ENCODE measurements at regions not wholly inside any gene's neighbourhood (a gene's known extent, or its start where the extent isn't known, plus 50 kb on each side); places are given as distances from the start of the nearest gene placed in this dataset.

DNA sequence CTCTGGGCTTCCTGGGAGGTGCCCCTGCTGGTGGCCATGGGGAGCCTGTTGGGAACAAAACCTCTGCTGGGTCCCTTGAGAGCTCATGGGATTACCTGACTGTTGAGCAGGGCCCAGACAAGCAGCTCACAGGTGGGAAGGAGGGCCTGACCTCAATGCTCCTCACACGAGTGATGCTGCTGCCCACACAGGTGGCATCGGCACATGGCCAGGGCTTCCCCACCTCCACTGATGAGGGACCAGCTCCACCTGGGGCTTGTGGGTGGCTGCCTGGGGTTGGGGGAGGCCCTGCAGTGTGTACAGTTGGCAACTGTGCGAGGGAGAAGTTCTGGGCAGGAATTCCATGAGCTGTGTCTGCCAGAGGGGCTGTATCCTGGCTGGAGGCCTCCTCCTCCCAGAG, 87.8 kb upstream of the NLRP1 start:
- Mint-ChIP-seq H3K4me3 (no peak overlapping the region), H3K9me3 (no peaks in the 10 kb centered on the region; a peak in 1 of 5 replicates), H3K27me3 (ENCODE audit: low read depth) (peaks cover 10% of the 10 kb centered on the region), H3K4me1 (peaks cover 0 to 7% of the 10 kb centered on the region in 2 experiments; a peak in 3 of 4 replicates), H3K27ac (no peak overlapping the region), H3K36me3 (ENCODE audit: insufficient read depth in 1 of 3, low read depth in 3 of 3) (no peaks in the 10 kb centered on the region)
- Histone ChIP-seq H3K4ac (ENCODE audit: low read depth, low read length) (no peak overlapping the region), H4K20me1 (ENCODE audit: control insufficient read depth, insufficient read depth, insufficient read length) (no peaks in the 10 kb centered on the region), H2BK120ac (ENCODE audit: low read depth, low read length, poor library complexity, severe bottlenecking) (no peak overlapping the region), H3K23ac (ENCODE audit: insufficient read length, low read depth, low read length) (no peak overlapping the region), H2AFZ (ENCODE audit: low read length) (no peak overlapping the region), H3K4me1 (ENCODE audit: insufficient read depth, low read length) (no peaks in the 10 kb centered on the region), H3K14ac (ENCODE audit: insufficient read depth, low read length) (no peak overlapping the region), H4K8ac (replicated peaks; ENCODE audit: insufficient read length, low read depth, low read length) (no peak overlapping the region), H3K79me1 (ENCODE audit: insufficient read depth, low read depth, low read length, poor library complexity, severe bottlenecking) (no peaks in the 10 kb centered on the region), H2BK20ac (ENCODE audit: low read depth, low read length, poor library complexity, severe bottlenecking) (no peak overlapping the region), H3K79me2 (ENCODE audit: insufficient read depth, low read length) (no peaks in the 10 kb centered on the region), H3K27ac (ENCODE audit: insufficient read length, low read depth, low read length) (no peak overlapping the region), H3K23me2 (ENCODE audit: insufficient read length, low read depth, low read length, poor library complexity, severe bottlenecking) (no peaks in the 10 kb centered on the region), H3K9ac (ENCODE audit: extremely low read depth, insufficient read length, low read length) (no peak overlapping the region), H3T11ph (ENCODE audit: low read length) (no peak overlapping the region), H3K27me3 (ENCODE audit: insufficient read depth, low read length) (no peaks in the 10 kb centered on the region), H4K91ac (ENCODE audit: insufficient read length, low read depth, low read length) (no peak overlapping the region), H3K56ac (ENCODE audit: insufficient read length, low read depth, low read length) (no peak overlapping the region), H3K4me2 (ENCODE audit: insufficient read depth, insufficient read length, low read length) (no peak overlapping the region), H4K5ac (ENCODE audit: insufficient read length, low read depth, low read length) (no peak overlapping the region), H3K9me3 (ENCODE audit: control insufficient read depth, low read depth, low read length) (no peaks in the 10 kb centered on the region), H2BK12ac (ENCODE audit: insufficient read length, low read depth, low read length) (no peak overlapping the region), H2BK15ac (ENCODE audit: low read depth, low read length) (no peak overlapping the region), H2BK5ac (ENCODE audit: insufficient read length, low read length) (no peak overlapping the region), H2AK5ac (ENCODE audit: insufficient read length, low read length) (no peak overlapping the region), H3K18ac (ENCODE audit: insufficient read length, low read depth, low read length) (no peak overlapping the region)
- no peak for DNase-seq
- TF ChIP-seq, protein P1, sequence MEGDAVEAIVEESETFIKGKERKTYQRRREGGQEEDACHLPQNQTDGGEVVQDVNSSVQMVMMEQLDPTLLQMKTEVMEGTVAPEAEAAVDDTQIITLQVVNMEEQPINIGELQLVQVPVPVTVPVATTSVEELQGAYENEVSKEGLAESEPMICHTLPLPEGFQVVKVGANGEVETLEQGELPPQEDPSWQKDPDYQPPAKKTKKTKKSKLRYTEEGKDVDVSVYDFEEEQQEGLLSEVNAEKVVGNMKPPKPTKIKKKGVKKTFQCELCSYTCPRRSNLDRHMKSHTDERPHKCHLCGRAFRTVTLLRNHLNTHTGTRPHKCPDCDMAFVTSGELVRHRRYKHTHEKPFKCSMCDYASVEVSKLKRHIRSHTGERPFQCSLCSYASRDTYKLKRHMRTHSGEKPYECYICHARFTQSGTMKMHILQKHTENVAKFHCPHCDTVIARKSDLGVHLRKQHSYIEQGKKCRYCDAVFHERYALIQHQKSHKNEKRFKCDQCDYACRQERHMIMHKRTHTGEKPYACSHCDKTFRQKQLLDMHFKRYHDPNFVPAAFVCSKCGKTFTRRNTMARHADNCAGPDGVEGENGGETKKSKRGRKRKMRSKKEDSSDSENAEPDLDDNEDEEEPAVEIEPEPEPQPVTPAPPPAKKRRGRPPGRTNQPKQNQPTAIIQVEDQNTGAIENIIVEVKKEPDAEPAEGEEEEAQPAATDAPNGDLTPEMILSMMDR (conservative IDR thresholded peaks at IDR 0.05) = no peak
- no CpG with 5 or more reads among the region's 3 CpGs for WGBS (ENCODE audit: extremely low coverage, insufficient read length, low lambda C conversion rate)
